DND-41 (cell line): ENCODE measurements at regions not wholly inside any gene's neighbourhood (a gene's known extent, or its start where the extent isn't known, plus 50 kb on each side); places are given as distances from the start of the nearest gene placed in this dataset.
"Not testable (repeated sequence)": the region's sequence is repeated elsewhere in the genome, so short reads cannot be mapped to it uniquely, and the experiment has no call there.

Experiments used
- ATAC-seq: fragments of 200-7000 bp; cut with Tn5 transposase; 3 replicates; pipeline ENCODE4 v1.9.1; 2021; ENCODE audit warnings: low read depth; ENCODE audit not compliant: insufficient read depth
- DNase-seq: peaks from one replicate; pipeline ENCODE4 v3.0.0-alpha.2; 2020
- H2AFZ ChIP-seq: 2 replicates; pipeline ENCODE4 v1.6.0; 2012; ENCODE audit warnings: low read depth, low read length
- H3K27ac ChIP-seq: 2 replicates; pipeline ENCODE4 v1.5.1; 2012; ENCODE audit warnings: low read length, inconsistent platforms
- H3K27me3 ChIP-seq: fragments of 200-600 bp; sonication (generic); 2 replicates; pipeline ENCODE4 v1.6.0; 2012; ENCODE audit warnings: low read length, mild to moderate bottlenecking, inconsistent platforms; ENCODE audit not compliant: insufficient read depth, poor library complexity
- H3K36me3 ChIP-seq: 2 replicates; pipeline ENCODE4 v1.5.1; 2012; ENCODE audit warnings: low read length, inconsistent platforms; ENCODE audit not compliant: insufficient read depth
- H3K4me1 ChIP-seq: 2 replicates; pipeline ENCODE4 v1.5.1; 2012; ENCODE audit warnings: mild to moderate bottlenecking, low read length; ENCODE audit not compliant: insufficient read depth
- H3K4me2 ChIP-seq: 2 replicates; pipeline ENCODE4 v1.6.0; 2012; ENCODE audit warnings: mild to moderate bottlenecking, moderate library complexity, low read length, inconsistent platforms; ENCODE audit not compliant: insufficient read depth
- H3K4me3 ChIP-seq, 2 experiments: fragments of 200-600 bp in 1 of 2; shearing (Covaris generic) in 1 of 2; 2 replicates each; pipeline ENCODE4 v1.5.1; 2012 to 2016; ENCODE audit warnings: inconsistent platforms in 2 of 2, low read length in 2 of 2, mild to moderate bottlenecking in 2 of 2, low read depth in 1 of 2, moderate library complexity in 1 of 2
- H3K79me2 ChIP-seq: 2 replicates; pipeline ENCODE4 v1.6.0; 2012; ENCODE audit warnings: low read length, inconsistent platforms; ENCODE audit not compliant: insufficient read depth
- H3K9ac ChIP-seq: 2 replicates; pipeline ENCODE4 v1.6.0; 2012; ENCODE audit warnings: low read depth, mild to moderate bottlenecking, inconsistent platforms, low read length, moderate library complexity
- H3K9me3 ChIP-seq: 2 replicates; pipeline ENCODE4 v1.5.1; 2012; ENCODE audit warnings: low read length, moderate library complexity, mild to moderate bottlenecking, inconsistent platforms; ENCODE audit not compliant: insufficient read depth, severe bottlenecking
- H4K20me1 ChIP-seq: 2 replicates; pipeline ENCODE4 v1.6.0; 2012; ENCODE audit warnings: low read length; ENCODE audit not compliant: insufficient read depth
- CTCF ChIP-seq: IDR thresholded peaks from 2 replicates; pipeline ENCODE4 v1.5.1; 2012; ENCODE audit warnings: borderline replicate concordance, low read length, moderate library complexity, mild to moderate bottlenecking; ENCODE audit not compliant: poor library complexity, severe bottlenecking; ENCODE audit errors: extremely low read depth
- EZH2 ChIP-seq: IDR thresholded peaks from 3 replicates; pipeline ENCODE4 v1.6.1; 2012; ENCODE audit warnings: borderline replicate concordance, low read depth, mild to moderate bottlenecking, moderate library complexity, low read length, inconsistent platforms; ENCODE audit not compliant: severe bottlenecking

GRCh38 chr13:78121459-78122348 lies 203.1 kb upstream of the EDNRB start:
- TF ChIP-seq CTCF (peak; percentile 89), EZH2 (no peak)
- Histone ChIP-seq H2AFZ (no peak overlapping the region), H3K9ac (no peak overlapping the region), H3K9me3 (no peaks in the 10 kb centered on the region), H3K79me2 (no peaks in the 10 kb centered on the region), H3K4me2 (peak overlapping the region; percentile 21; the same call in 1 of the 2 replicates), H3K27ac (no peak overlapping the region), H3K36me3 (no peaks in the 10 kb centered on the region), H3K27me3 (peaks cover 17% of the 10 kb centered on the region), H3K4me3 (no peak overlapping the region), H3K4me1 (no peaks in the 10 kb centered on the region), H4K20me1 (no peaks in the 10 kb centered on the region)
- DNase-seq = peak; percentile 37
- ATAC-seq = peak; percentile 52; the same call in 2 of the 3 replicates

GRCh38 chr13:78121001-78121400 lies 202.4 kb upstream of the EDNRB start:
- TF ChIP-seq EZH2 (no peak), CTCF (no peak)
- Histone ChIP-seq H3K4me1 (no peaks in the 10 kb centered on the region), H4K20me1 (no peaks in the 10 kb centered on the region), H3K27ac (no peak overlapping the region), H3K27me3 (peaks cover 17% of the 10 kb centered on the region), H3K9ac (no peak overlapping the region), H3K4me2 (0 out of 2 replicates have a peak overlapping the region, but pooled peaks have one; percentile 21), H3K4me3 (no peak overlapping the region), H2AFZ (no peak overlapping the region), H3K79me2 (no peaks in the 10 kb centered on the region), H3K9me3 (no peaks in the 10 kb centered on the region), H3K36me3 (no peaks in the 10 kb centered on the region)
- DNase-seq (no peak), ATAC-seq (no peak)

DNA sequence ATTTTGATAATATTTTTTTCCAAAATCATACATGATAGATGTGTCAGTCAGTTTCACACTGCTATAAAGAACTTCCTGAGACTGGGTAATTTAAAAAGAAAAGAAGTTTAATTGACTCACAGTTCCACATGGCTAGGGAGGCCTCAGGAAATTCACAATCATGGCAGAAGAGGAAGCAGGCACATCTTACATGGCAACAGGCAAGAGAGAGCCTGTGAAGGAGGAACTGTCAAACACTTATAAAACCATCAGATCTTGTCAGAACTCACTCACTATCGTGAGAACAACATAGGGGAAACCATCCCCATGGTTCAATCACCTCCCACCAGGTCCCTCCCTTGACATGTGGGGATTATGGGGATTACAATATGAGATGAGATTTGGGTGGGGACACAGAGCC lies 201.5 kb upstream of the EDNRB start:
- H3K9me3 ChIP-seq = not testable (repeated sequence)

DNA sequence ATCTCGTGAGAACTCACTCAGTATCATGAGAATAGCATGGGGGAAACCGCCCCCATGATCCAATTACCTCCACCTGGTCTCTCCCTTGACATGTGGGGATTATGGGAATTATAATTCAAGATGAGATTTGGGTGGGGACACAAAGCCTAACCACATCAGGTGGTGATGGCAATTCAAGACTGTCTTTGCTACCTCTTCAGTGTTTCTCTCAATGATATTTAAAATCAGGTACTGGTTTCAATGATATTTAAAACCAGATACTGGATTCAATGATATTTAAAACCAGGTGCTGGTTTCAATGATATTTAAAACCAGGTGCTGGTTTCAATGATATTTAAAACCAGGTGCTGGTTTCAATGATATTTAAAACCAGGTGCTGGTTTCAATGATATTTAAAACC lies 198.4 kb upstream of the EDNRB start:
- H3K9ac ChIP-seq, H3K36me3 ChIP-seq, H3K9me3 ChIP-seq, H4K20me1 ChIP-seq, ATAC-seq, H2AFZ ChIP-seq, H3K27ac ChIP-seq, H3K79me2 ChIP-seq, DNase-seq, H3K4me2 ChIP-seq, H3K4me3 ChIP-seq, H3K4me1 ChIP-seq: not testable (repeated sequence)
- H3K27me3 ChIP-seq = peaks cover 14% of the 10 kb centered on the region

More for the DNA sequence above, 201.5 kb upstream of the EDNRB start:
- H3K36me3 ChIP-seq, ATAC-seq, H4K20me1 ChIP-seq, H3K79me2 ChIP-seq, H3K4me2 ChIP-seq, H3K9ac ChIP-seq, H3K27ac ChIP-seq, DNase-seq, H2AFZ ChIP-seq, H3K4me1 ChIP-seq, H3K4me3 ChIP-seq: not testable (repeated sequence)
- peaks cover 17% of the 10 kb centered on the region for H3K27me3 ChIP-seq
